SJCRH30 (cell line): ENCODE measurements at regions not wholly inside any gene's neighbourhood (a gene's known extent, or its start where the extent isn't known, plus 50 kb on each side); places are given as distances from the start of the nearest gene placed in this dataset.

ENCODE experiments used
- DNase-seq, 2 experiments: peaks; one replicate each; pipeline ENCODE4 v3.0.0-alpha.2; 2015 to 2020
- H3K27ac ChIP-seq: fragments of 250-450 bp; sonication (Bioruptor Pico); 2 replicates; pipeline ENCODE4 v1.5.1; 2020; ENCODE audit warnings: mild to moderate bottlenecking, moderate library complexity
- H3K27me3 ChIP-seq: fragments of 250-450 bp; sonication (Bioruptor Pico); 2 replicates; pipeline ENCODE4 v1.5.1; 2020; ENCODE audit warnings: mild to moderate bottlenecking, moderate library complexity
- H3K36me3 ChIP-seq: fragments of 250-450 bp; sonication (Bioruptor Pico); 2 replicates; pipeline ENCODE4 v1.5.1; 2020; ENCODE audit warnings: mild to moderate bottlenecking, moderate library complexity
- H3K4me1 ChIP-seq: fragments of 250-450 bp; sonication (Bioruptor Pico); 2 replicates; pipeline ENCODE4 v1.5.1; 2020; ENCODE audit warnings: mild to moderate bottlenecking, moderate library complexity
- H3K4me3 ChIP-seq: fragments of 250-450 bp; sonication (Bioruptor Pico); 2 replicates; pipeline ENCODE4 v1.5.1; 2020; ENCODE audit warnings: mild to moderate bottlenecking, moderate library complexity
- H3K9me3 ChIP-seq: fragments of 250-450 bp; sonication (Bioruptor Pico); replicated peaks from 2 replicates; pipeline ENCODE4 v1.5.1; 2020; ENCODE audit warnings: mild to moderate bottlenecking, moderate library complexity

GRCh38 chr1:72804541-72804940 is 522.2 kb upstream of the NEGR1 start:
- Histone ChIP-seq H3K4me3 (no peak overlapping the region), H3K27ac (no peak overlapping the region), H3K27me3 (no peaks in the 10 kb centered on the region), H3K9me3 (no peaks in the 10 kb centered on the region), H3K36me3 (no peaks in the 10 kb centered on the region), H3K4me1 (no peaks in the 10 kb centered on the region)
- DNase-seq = no peak

DNA sequence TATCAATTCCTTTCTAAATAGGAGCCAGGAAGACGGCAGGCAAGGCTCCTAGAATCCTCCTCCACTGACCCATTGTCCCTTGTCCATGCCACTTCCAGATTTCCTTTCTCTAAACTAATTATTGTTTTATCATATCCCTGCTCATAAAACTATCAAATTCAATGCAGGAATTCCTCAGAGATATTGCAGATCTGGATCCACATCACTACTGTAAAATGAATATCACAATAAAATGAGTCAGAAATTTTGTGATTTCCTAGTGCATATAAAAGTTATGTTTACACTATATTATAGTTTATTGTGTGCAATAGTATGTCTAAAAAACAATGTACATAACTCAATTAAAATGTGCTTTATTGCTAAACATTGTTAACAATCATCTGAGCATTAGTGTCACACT is 498.7 kb upstream of the NEGR1 start:
- Histone ChIP-seq H3K27me3 (no peaks in the 10 kb centered on the region), H3K27ac (no peak overlapping the region), H3K4me1 (no peaks in the 10 kb centered on the region), H3K36me3 (no peaks in the 10 kb centered on the region), H3K9me3 (no peaks in the 10 kb centered on the region), H3K4me3 (no peak overlapping the region)
- no peak for DNase-seq

DNA sequence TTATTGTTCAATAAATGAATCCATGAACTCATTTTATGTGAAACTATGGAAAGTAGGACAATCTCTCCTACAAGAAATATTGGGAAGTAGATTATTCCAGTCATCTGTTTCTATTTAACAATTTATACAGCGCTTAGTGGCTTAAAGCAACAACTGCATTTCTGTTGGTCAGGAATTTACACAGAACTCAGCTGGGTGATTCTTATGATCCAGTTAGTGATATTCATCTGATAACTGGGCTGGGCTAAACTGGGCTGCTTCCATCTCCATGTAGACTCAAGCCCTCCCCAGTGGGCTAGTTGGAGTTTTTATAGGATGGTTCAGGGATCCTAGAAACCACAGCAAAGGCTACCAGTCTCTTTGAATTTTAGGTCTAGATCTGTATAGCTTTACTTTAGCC is 497.9 kb upstream of the NEGR1 start:
- no peaks in the 10 kb centered on the region for H3K27me3 ChIP-seq
- H3K9me3 ChIP-seq = no peaks in the 10 kb centered on the region
- DNase-seq = no peak
- H3K27ac ChIP-seq = no peak overlapping the region
- no peaks in the 10 kb centered on the region for H3K36me3 ChIP-seq
- H3K4me1 ChIP-seq = no peaks in the 10 kb centered on the region
- H3K4me3 ChIP-seq = no peak overlapping the region

GRCh38 chr1:72777918-72778317 is 495.6 kb upstream of the NEGR1 start:
- Histone ChIP-seq H3K36me3 (no peaks in the 10 kb centered on the region), H3K9me3 (no peaks in the 10 kb centered on the region), H3K4me1 (no peaks in the 10 kb centered on the region), H3K27ac (no peak overlapping the region), H3K4me3 (no peak overlapping the region), H3K27me3 (no peaks in the 10 kb centered on the region)
- no peak for DNase-seq

GRCh38 chr1:72763481-72763880 is 481.1 kb upstream of the NEGR1 start:
- no peak overlapping the region for H3K27ac ChIP-seq

GRCh38 chr1:72759486-72759885 is 477.1 kb upstream of the NEGR1 start:
- no peaks in the 10 kb centered on the region for H3K9me3 ChIP-seq
- no peak overlapping the region for H3K4me3 ChIP-seq
- H3K27me3 ChIP-seq = no peaks in the 10 kb centered on the region
- H3K4me1 ChIP-seq = no peaks in the 10 kb centered on the region
- H3K36me3 ChIP-seq = no peaks in the 10 kb centered on the region
- H3K27ac ChIP-seq = no peak overlapping the region
- no peak for DNase-seq

More at GRCh38 chr1:72763481-72763880, 481.1 kb upstream of the NEGR1 start:
- H3K4me1 ChIP-seq = no peaks in the 10 kb centered on the region
- no peak for DNase-seq
- H3K4me3 ChIP-seq = no peak overlapping the region
- no peaks in the 10 kb centered on the region for H3K9me3 ChIP-seq
- no peaks in the 10 kb centered on the region for H3K27me3 ChIP-seq
- H3K36me3 ChIP-seq = no peaks in the 10 kb centered on the region

- no peaks in the 10 kb centered on the region for H3K27me3 ChIP-seq
- no peaks in the 10 kb centered on the region for H3K36me3 ChIP-seq
- DNase-seq = no peak
- no peak overlapping the region for H3K4me3 ChIP-seq
- no peaks in the 10 kb centered on the region for H3K4me1 ChIP-seq
- H3K27ac ChIP-seq = no peak overlapping the region
- no peaks in the 10 kb centered on the region for H3K9me3 ChIP-seq
These were observed 475.5 kb upstream of the NEGR1 start for GRCh38 chr1:72757843-72758242.

- H3K4me1 ChIP-seq = no peaks in the 10 kb centered on the region
- H3K27me3 ChIP-seq = no peaks in the 10 kb centered on the region
- no peak overlapping the region for H3K27ac ChIP-seq
- no peaks in the 10 kb centered on the region for H3K9me3 ChIP-seq
- no peak overlapping the region for H3K4me3 ChIP-seq
- no peaks in the 10 kb centered on the region for H3K36me3 ChIP-seq
- no peak for DNase-seq
These were observed 463.1 kb upstream of the NEGR1 start for GRCh38 chr1:72745413-72745812.

GRCh38 chr1:72734415-72734814 is 452.1 kb upstream of the NEGR1 start:
- no peaks in the 10 kb centered on the region for H3K36me3 ChIP-seq
- no peaks in the 10 kb centered on the region for H3K4me1 ChIP-seq
- H3K4me3 ChIP-seq = no peak overlapping the region
- no peaks in the 10 kb centered on the region for H3K27me3 ChIP-seq
- no peaks in the 10 kb centered on the region for H3K9me3 ChIP-seq
- no peak for DNase-seq
- no peak overlapping the region for H3K27ac ChIP-seq

DNA sequence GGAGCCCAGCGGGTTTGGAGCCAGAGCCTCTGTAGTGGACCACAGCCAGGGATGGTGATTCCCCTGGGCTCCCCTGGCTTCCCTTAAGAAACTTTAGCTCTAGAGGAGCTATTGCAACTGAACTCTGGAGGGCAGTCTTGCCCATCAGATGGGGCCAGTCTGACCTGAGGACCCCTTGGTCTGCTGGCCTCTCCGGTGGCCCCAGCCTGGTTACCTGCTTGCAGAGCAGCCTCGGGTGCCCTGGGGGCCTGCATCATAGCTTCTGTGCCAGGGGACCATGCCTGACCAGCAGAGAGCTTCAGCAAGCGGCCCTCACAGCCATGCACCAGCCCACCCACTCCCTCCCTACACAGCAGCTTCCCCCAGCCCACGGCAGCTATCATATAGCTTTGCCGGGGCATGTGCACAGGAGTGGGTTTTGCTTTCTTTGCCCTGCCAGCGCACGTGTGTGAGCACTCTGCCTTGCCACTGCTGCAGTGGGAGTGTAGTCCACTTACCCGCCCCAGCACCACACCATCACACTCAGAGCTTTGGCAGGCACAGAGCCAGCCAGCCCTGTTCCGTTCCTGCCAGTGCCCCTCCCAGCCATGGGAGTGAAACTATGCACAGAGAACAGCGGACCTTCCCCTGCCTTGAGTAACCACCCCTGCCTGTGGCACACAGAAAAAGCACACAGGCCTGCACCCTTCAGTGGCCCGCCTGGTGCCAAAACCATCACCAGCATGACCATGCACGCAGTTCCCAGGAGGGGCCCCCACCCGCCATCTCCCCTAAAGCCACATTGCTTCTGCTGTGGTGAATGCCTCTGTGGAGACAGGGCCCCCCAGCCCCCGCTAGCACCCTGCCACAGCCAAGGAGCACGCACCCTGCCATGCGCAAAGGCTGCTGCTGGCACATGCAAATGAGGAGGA is 442.9 kb upstream of the NEGR1 start:
- no peak overlapping the region for H3K4me3 ChIP-seq
- peak in 1 of 2 experiments; percentile 15 for DNase-seq

GRCh38 chr1:72705921-72706320 is 423.6 kb upstream of the NEGR1 start:
- Histone ChIP-seq H3K27me3 (no peaks in the 10 kb centered on the region), H3K4me3 (no peak overlapping the region), H3K27ac (no peak overlapping the region), H3K9me3 (no peaks in the 10 kb centered on the region), H3K36me3 (no peaks in the 10 kb centered on the region), H3K4me1 (no peaks in the 10 kb centered on the region)
- DNase-seq = no peak

More for the DNA sequence above, 442.9 kb upstream of the NEGR1 start:
- Histone ChIP-seq H3K36me3 (no peaks in the 10 kb centered on the region), H3K27me3 (no peaks in the 10 kb centered on the region), H3K4me1 (no peaks in the 10 kb centered on the region), H3K9me3 (no peaks in the 10 kb centered on the region), H3K27ac (no peak overlapping the region)

- H3K4me3 ChIP-seq = no peak overlapping the region
- DNase-seq = no peak
- no peaks in the 10 kb centered on the region for H3K4me1 ChIP-seq
- no peak overlapping the region for H3K27ac ChIP-seq
- H3K27me3 ChIP-seq = no peaks in the 10 kb centered on the region
- no peaks in the 10 kb centered on the region for H3K9me3 ChIP-seq
- no peaks in the 10 kb centered on the region for H3K36me3 ChIP-seq
These were observed 422.6 kb upstream of the NEGR1 start for GRCh38 chr1:72704841-72705477.

GRCh38 chr1:72697410-72697809 is 415.1 kb upstream of the NEGR1 start:
- no peaks in the 10 kb centered on the region for H3K27me3 ChIP-seq
- H3K27ac ChIP-seq = no peak overlapping the region
- no peak overlapping the region for H3K4me3 ChIP-seq
- H3K4me1 ChIP-seq = no peaks in the 10 kb centered on the region
- no peaks in the 10 kb centered on the region for H3K9me3 ChIP-seq
- DNase-seq = no peak
- no peaks in the 10 kb centered on the region for H3K36me3 ChIP-seq

GRCh38 chr1:72693899-72694298 is 411.6 kb upstream of the NEGR1 start:
- H3K27me3 ChIP-seq = no peaks in the 10 kb centered on the region
- no peak overlapping the region for H3K27ac ChIP-seq
- no peaks in the 10 kb centered on the region for H3K36me3 ChIP-seq
- no peaks in the 10 kb centered on the region for H3K4me1 ChIP-seq
- no peak overlapping the region for H3K4me3 ChIP-seq
- DNase-seq = no peak
- H3K9me3 ChIP-seq = 0 out of 2 replicates have a peak, but pooled peaks cover 3% of the 10 kb centered on the region

- DNase-seq = no peak
- no peaks in the 10 kb centered on the region for H3K4me1 ChIP-seq
- no peak overlapping the region for H3K4me3 ChIP-seq
- H3K9me3 ChIP-seq = 0 out of 2 replicates have a peak, but pooled peaks cover 3% of the 10 kb centered on the region
- no peak overlapping the region for H3K27ac ChIP-seq
- no peaks in the 10 kb centered on the region for H3K36me3 ChIP-seq
- no peaks in the 10 kb centered on the region for H3K27me3 ChIP-seq
These were observed 411.0 kb upstream of the NEGR1 start for GRCh38 chr1:72693376-72693775.
